DOHH2 (cell line): ENCODE measurements at regions not wholly inside any gene's neighbourhood (a gene's known extent, or its start where the extent isn't known, plus 50 kb on each side); places are given as distances from the start of the nearest gene placed in this dataset.

ENCODE experiments used
- EZH2phosphoT487 ChIP-seq: fragments of 200-600 bp; sonication (generic); IDR thresholded peaks from 2 replicates; pipeline ENCODE4 v1.6.1; 2017; ENCODE audit warnings: borderline replicate concordance, mild to moderate bottlenecking, antibody characterized with exemption, low read length, moderate library complexity, mixed read lengths
- TF ChIP-seq, protein P1 (sequence below): fragments of 200-600 bp; sonication (generic); IDR thresholded peaks from one replicate; pipeline ENCODE4 v1.5.1; 2014; ENCODE audit warnings: antibody characterized with exemption, mild to moderate bottlenecking, low read depth, low read length; ENCODE audit not compliant: poor library complexity, severe bottlenecking

DNA sequence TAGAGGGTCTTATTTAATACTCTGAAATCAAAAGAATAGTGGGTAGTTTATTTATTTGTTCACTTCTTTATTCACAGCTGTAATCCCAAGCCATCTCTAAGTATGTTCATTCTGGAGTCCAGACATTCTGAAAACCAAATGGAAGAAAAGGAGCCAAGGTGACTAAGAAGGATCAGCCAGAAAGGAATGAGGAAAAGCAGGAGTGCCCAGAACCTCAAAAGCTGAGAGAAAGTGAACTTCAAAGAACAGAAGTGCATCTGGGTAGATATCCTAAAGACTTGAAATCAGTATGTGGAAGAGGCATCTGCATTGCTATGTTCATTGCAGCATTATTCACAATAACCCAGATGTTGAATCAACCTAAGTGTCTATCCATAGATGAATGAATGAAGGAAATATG lies 94.8 kb downstream of the VIP start:
- TF ChIP-seq, protein P1, sequence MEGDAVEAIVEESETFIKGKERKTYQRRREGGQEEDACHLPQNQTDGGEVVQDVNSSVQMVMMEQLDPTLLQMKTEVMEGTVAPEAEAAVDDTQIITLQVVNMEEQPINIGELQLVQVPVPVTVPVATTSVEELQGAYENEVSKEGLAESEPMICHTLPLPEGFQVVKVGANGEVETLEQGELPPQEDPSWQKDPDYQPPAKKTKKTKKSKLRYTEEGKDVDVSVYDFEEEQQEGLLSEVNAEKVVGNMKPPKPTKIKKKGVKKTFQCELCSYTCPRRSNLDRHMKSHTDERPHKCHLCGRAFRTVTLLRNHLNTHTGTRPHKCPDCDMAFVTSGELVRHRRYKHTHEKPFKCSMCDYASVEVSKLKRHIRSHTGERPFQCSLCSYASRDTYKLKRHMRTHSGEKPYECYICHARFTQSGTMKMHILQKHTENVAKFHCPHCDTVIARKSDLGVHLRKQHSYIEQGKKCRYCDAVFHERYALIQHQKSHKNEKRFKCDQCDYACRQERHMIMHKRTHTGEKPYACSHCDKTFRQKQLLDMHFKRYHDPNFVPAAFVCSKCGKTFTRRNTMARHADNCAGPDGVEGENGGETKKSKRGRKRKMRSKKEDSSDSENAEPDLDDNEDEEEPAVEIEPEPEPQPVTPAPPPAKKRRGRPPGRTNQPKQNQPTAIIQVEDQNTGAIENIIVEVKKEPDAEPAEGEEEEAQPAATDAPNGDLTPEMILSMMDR = no peak
- TF ChIP-seq EZH2phosphoT487 = no peak
